ENCODE measurements at regions not wholly inside any gene's neighbourhood (a gene's known extent, or its start where the extent isn't known, plus 50 kb on each side); places are given as distances from the start of the nearest gene placed in this dataset.
"Not testable (repeated sequence)": the region's sequence is repeated elsewhere in the genome, so short reads cannot be mapped to it uniquely, and the experiment has no call there.

- DNase-seq, result not testable (repeated sequence)
Observed at GRCh38 chr16:10275214-10275996, 93.2 kb upstream of the GRIN2A start.

- DNase-seq, result no peak
Observed at GRCh38 chr16:10277597-10277996, 95.4 kb upstream of the GRIN2A start.

GRCh38 chr16:10280262-10281170, 98.3 kb upstream of the GRIN2A start:
- no peak for DNase-seq

- DNase-seq, result no peak
Observed at GRCh38 chr16:10282367-10282766, 100.1 kb upstream of the GRIN2A start.

- not testable (repeated sequence) for DNase-seq
Observed at GRCh38 chr16:10283246-10283645, 101.0 kb upstream of the GRIN2A start.

- not testable (repeated sequence) for DNase-seq
Observed at GRCh38 chr16:10290467-10291105, 95.3 kb upstream of the ATF7IP2 start.

- DNase-seq, result not testable (repeated sequence)
Observed at GRCh38 chr16:10292197-10292596, 93.7 kb upstream of the ATF7IP2 start.

- not testable (repeated sequence) for DNase-seq
Observed at GRCh38 chr16:10292976-10293375, 92.9 kb upstream of the ATF7IP2 start.

GRCh38 chr16:10294153-10294552, 91.7 kb upstream of the ATF7IP2 start:
- not testable (repeated sequence) for DNase-seq

- no peak for DNase-seq
Observed at GRCh38 chr16:10296956-10297340, 88.9 kb upstream of the ATF7IP2 start.

- no peak for DNase-seq
Observed at GRCh38 chr16:10297341-10298006, 88.4 kb upstream of the ATF7IP2 start.

GRCh38 chr16:10300905-10301304, 85.0 kb upstream of the ATF7IP2 start:
- DNase-seq, result no peak

- DNase-seq, result not testable (repeated sequence)
Observed at GRCh38 chr16:10301547-10301946, 84.3 kb upstream of the ATF7IP2 start.

- DNase-seq, result no peak
Observed at GRCh38 chr16:10305912-10306311, 79.9 kb upstream of the ATF7IP2 start.

- DNase-seq, result no peak
Observed at GRCh38 chr16:10308305-10309193, 77.3 kb upstream of the ATF7IP2 start.

- DNase-seq, result no peak
Observed at GRCh38 chr16:10309271-10309932, 76.5 kb upstream of the ATF7IP2 start.

GRCh38 chr16:10312008-10312407, 73.9 kb upstream of the ATF7IP2 start:
- DNase-seq, result no peak

- no peak for DNase-seq
Observed at GRCh38 chr16:10312784-10313724, 72.8 kb upstream of the ATF7IP2 start.

GRCh38 chr16:10314317-10314716, 71.5 kb upstream of the ATF7IP2 start:
- no peak for DNase-seq

- DNase-seq, result no peak
Observed at GRCh38 chr16:10314811-10315210, 71.0 kb upstream of the ATF7IP2 start.
